Heart right ventricle (tissue), 16 donors: ENCODE measurements at regions not wholly inside any gene's neighbourhood (a gene's known extent, or its start where the extent isn't known, plus 50 kb on each side); places are given as distances from the start of the nearest gene placed in this dataset.

ENCODE experiments used
- ATAC-seq, 8 donors: fragments of 200-7000 bp; cut with Tn5 transposase; one replicate each; pipeline ENCODE4 v1.9.1; 2020; ENCODE audit warnings: mild to moderate bottlenecking in 8 of 8, moderate library complexity in 8 of 8, moderate number of reproducible peaks in 1 of 8
- DNase-seq, 2 donors: peaks; one replicate each; pipeline ENCODE4 v3.0.0-alpha.2; 2020
- H3K27ac ChIP-seq, 10 donors: fragments of 200-600 bp; sonication (generic) in 2 of 10; one replicate each; pipeline versions ENCODE4 v1.5.0 to v1.8.0; 2020 to 2022; ENCODE audit warnings: mild to moderate bottlenecking in 3 of 10
- H3K27me3 ChIP-seq, 7 donors: fragments of 200-600 bp; one replicate each; pipeline ENCODE4 v1.8.0; 2021 to 2022; ENCODE audit warnings: mild to moderate bottlenecking in 2 of 7
- H3K36me3 ChIP-seq, 9 donors: fragments of 200-600 bp; sonication (generic) in 1 of 9; one replicate each; pipeline versions ENCODE4 v1.5.0 to v1.8.0; 2020 to 2022; ENCODE audit warnings: mild to moderate bottlenecking in 2 of 9
- H3K4me1 ChIP-seq, 9 donors: fragments of 200-600 bp; sonication (generic) in 1 of 9; one replicate each; pipeline versions ENCODE4 v1.5.0 to v1.8.0; 2020 to 2022; ENCODE audit warnings: mild to moderate bottlenecking in 4 of 9
- H3K4me3 ChIP-seq, 10 donors: fragments of 200-600 bp; sonication (generic) in 2 of 10; one replicate each; pipeline versions ENCODE4 v1.5.0 to v1.8.0; 2020 to 2022; ENCODE audit warnings: mild to moderate bottlenecking in 7 of 10, moderate library complexity in 2 of 10
- H3K9me3 ChIP-seq, 11 donors: fragments of 200-600 bp in 10 of 11; sonication (generic) in 2 of 11; one replicate each; pipeline versions ENCODE4 v1.5.0 to v1.8.0; 2013 to 2022; ENCODE audit warnings: mild to moderate bottlenecking in 2 of 11, control low read depth in 1 of 11, moderate library complexity in 1 of 11
- CTCF ChIP-seq, 9 donors: fragments of 200-600 bp; sonication (generic) in 2 of 9; IDR thresholded peaks; one replicate each; pipeline versions ENCODE4 v1.5.0 to v1.8.0; 2021 to 2022; ENCODE audit warnings: antibody characterized with exemption in 9 of 9, mild to moderate bottlenecking in 5 of 9, moderate library complexity in 1 of 9
- WGBS, 2 donors: extraction: QIAGEN DNeasy Blood & Tissue Kit; methylation state at CpG; one replicate each; pipeline ENCODE4 v1.1.7; 2013; ENCODE audit warnings: inconsistent platforms in 1 of 2; 5-methylcytosine and 5-hydroxymethylcytosine counted together
- intact Hi-C, 10 donors: fragments of 100-400 bp; cut with DNase I; formaldehyde crosslinking; loops; one replicate each; pipeline versions ENCODE4 v1.11.1 to v1.14.2; 2022
- donor health status: Arrhythmogenic right ventricular cardiomyopathy.
- donor health status: ischemic (EF 13 %, LVEDD 7.1; RV severe dilation, severe dysfunction).
- donor health status: healthy with polysubstance abuse.
- donor health status: DM: no; HTN: yes; CAD: no.
- donor health status: DM: no; HTN: no; CAD: no.
- donor health status: ischemic (EF 25% LVEDD 6.9; RV normal size, moderate dysfunction).
- donor health status: ischemic (EF 25% LVEDD 5.7; RV mildly dilated, moderate dysfunction).
- donor health status: healthy.
- donor health status: DM: yes; HTN: yes; CAD: no.
- donor health status: Ischemic cardiomyopathy.
- donor health status: ischemic (EF 35%, LVEDD 5.7; RV mildly dilated, moderate dysfunction).
- donor health status: nonischemic (EF 11% LVEDD 7.7; RV severe dilation, severe dysfunction).
- donor health status: DM: yes; HTN: yes; CAD: no.
- donor health status: PGD.
- donor health status: ischemic (EF 29% LVEDD 5.4; RV normal size, mild dysfunction).
- donor health status: nonischemic (EF 23%, LVEDD 6.1; RV moderate dilation, normal function).

GRCh38 chr3:74080056-74080461 is 455.3 kb upstream of the PDZRN3 start:
- 60 to 69% methylated on average over 5 of the region's 5 CpGs for WGBS, 2 donors
- Histone ChIP-seq H3K27ac (no peak overlapping the region), H3K36me3 (no peaks in the 10 kb centered on the region), H3K4me1 (no peaks in the 10 kb centered on the region), H3K9me3 (no peaks in the 10 kb centered on the region), H3K27me3 (peaks cover 0 to 6% (median 0%) of the 10 kb centered on the region in 7 donors), H3K4me3 (no peak overlapping the region)
- DNase-seq (no peak), ATAC-seq (no peak)
- TF ChIP-seq CTCF (IDR thresholded peaks at IDR 0.05): no peak
- intact Hi-C loops: no loop called here

GRCh38 chr3:74075241-74075640 is 450.5 kb upstream of the PDZRN3 start:
- Histone ChIP-seq H3K4me1 (no peaks in the 10 kb centered on the region), H3K9me3 (no peaks in the 10 kb centered on the region), H3K27ac (no peak overlapping the region), H3K27me3 (peaks cover 0 to 6% (median 0%) of the 10 kb centered on the region in 7 donors), H3K4me3 (no peak overlapping the region), H3K36me3 (no peaks in the 10 kb centered on the region)
- WGBS, 2 donors: 44 to 95% methylated on average over 2 of the region's 2 CpGs
- DNase-seq (no peak), ATAC-seq (no peak)
- no peak for TF ChIP-seq CTCF (IDR thresholded peaks at IDR 0.05)
- intact Hi-C loops: no loop called here

- DNase-seq: no peak
- Histone ChIP-seq H3K27me3 (peaks cover 0 to under 1% (median 0%) of the 10 kb centered on the region in 7 donors), H3K27ac (no peak overlapping the region), H3K36me3 (no peaks in the 10 kb centered on the region), H3K4me1 (no peaks in the 10 kb centered on the region), H3K9me3 (no peaks in the 10 kb centered on the region), H3K4me3 (no peak overlapping the region)
- intact Hi-C loops: no loop called here
- no peak for TF ChIP-seq CTCF (IDR thresholded peaks at IDR 0.05)
- no peak for ATAC-seq
- WGBS, 2 donors: 51 to 56% methylated on average over 1 of the region's 1 CpG
Observed at GRCh38 chr3:74074700-74075099, 450.0 kb upstream of the PDZRN3 start.

GRCh38 chr3:74067296-74067695 is 442.6 kb upstream of the PDZRN3 start:
- no peaks in the 10 kb centered on the region for H3K9me3 ChIP-seq
- peaks cover 0 to 11% (median 0%) of the 10 kb centered on the region in 9 donors for H3K4me1 ChIP-seq
- H3K36me3 ChIP-seq: no peaks in the 10 kb centered on the region
- DNase-seq: no peak
- H3K27ac ChIP-seq: no peak overlapping the region
- no peaks in the 10 kb centered on the region for H3K27me3 ChIP-seq
- peak in 3 of 9 donors; percentile 12 to 29 (median 23) for TF ChIP-seq CTCF (IDR thresholded peaks at IDR 0.05)
- WGBS, 2 donors: 5% methylated on average over 1 of the region's 1 CpG
- no peak overlapping the region for H3K4me3 ChIP-seq
- ATAC-seq: peak in 5 of 8 donors; percentile 23 to 67 (median 53)
- intact Hi-C loops: no loop called here
